ENCODE measurements at regions not wholly inside any gene's neighbourhood (a gene's known extent, or its start where the extent isn't known, plus 50 kb on each side); places are given as distances from the start of the nearest gene placed in this dataset.

DNA sequence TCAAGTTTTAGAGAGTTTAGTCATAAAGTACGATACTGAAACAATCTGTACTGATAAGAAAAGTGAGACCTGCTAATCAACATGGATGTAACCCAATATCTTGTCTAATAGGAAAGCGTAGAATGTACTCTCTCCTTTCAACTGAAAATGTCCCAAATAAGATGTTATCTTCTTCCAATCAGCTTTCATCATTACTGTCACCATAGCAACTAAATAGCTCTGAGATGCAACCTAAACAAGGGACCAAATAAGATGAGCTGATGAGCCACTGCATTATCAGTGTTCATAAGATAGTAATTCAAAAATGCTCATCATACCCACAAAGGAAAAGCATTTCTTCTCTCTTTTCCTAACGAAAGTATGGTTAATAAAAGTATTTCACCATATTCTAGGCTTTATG, 1108.3 kb upstream of the MAP3K7 start:
- Histone ChIP-seq H3K9me2 (ENCODE audit: insufficient read depth, low read length) (no peaks in the 10 kb centered on the region), H3K4me2 (ENCODE audit: low read length) (no peak overlapping the region), H3K79me2 (replicated peaks; ENCODE audit: insufficient read depth, low read length) (no peaks in the 10 kb centered on the region), H3K27ac (ENCODE audit: low read length) (no peak overlapping the region), H3F3A (ENCODE audit: insufficient read depth, low read length, poor library complexity, severe bottlenecking) (no peaks in the 10 kb centered on the region), H3K4me3 (ENCODE audit: low read length) (no peak overlapping the region), H3K9me3 (ENCODE audit: low read length) (no peaks in the 10 kb centered on the region), H2AFZ (ENCODE audit: low read depth, low read length) (no peak overlapping the region), H3K9ac (ENCODE audit: low read length) (no peak overlapping the region), H4K20me1 (ENCODE audit: insufficient read depth) (no peaks in the 10 kb centered on the region), H3K36me3 (ENCODE audit: insufficient read depth, low read length) (no peaks in the 10 kb centered on the region), H3K27me3 (ENCODE audit: insufficient read depth, low read depth, low read length) (no peaks in the 10 kb centered on the region)
- TF ChIP-seq POLR2AphosphoS5 (IDR thresholded peaks at IDR 0.05), result no peak
- no peak for TF ChIP-seq TAF1 (IDR thresholded peaks at IDR 0.05; ENCODE audit: low read depth)
- no peak for TF ChIP-seq MXI1 (conservative IDR thresholded peaks at IDR 0.05; ENCODE audit: poor library complexity, severe bottlenecking)
- TF ChIP-seq SMC3 (conservative IDR thresholded peaks at IDR 0.05; ENCODE audit: poor library complexity), result no peak
- TF ChIP-seq RAD21 (conservative IDR thresholded peaks at IDR 0.05), result no peak
- TF ChIP-seq, protein P1, sequence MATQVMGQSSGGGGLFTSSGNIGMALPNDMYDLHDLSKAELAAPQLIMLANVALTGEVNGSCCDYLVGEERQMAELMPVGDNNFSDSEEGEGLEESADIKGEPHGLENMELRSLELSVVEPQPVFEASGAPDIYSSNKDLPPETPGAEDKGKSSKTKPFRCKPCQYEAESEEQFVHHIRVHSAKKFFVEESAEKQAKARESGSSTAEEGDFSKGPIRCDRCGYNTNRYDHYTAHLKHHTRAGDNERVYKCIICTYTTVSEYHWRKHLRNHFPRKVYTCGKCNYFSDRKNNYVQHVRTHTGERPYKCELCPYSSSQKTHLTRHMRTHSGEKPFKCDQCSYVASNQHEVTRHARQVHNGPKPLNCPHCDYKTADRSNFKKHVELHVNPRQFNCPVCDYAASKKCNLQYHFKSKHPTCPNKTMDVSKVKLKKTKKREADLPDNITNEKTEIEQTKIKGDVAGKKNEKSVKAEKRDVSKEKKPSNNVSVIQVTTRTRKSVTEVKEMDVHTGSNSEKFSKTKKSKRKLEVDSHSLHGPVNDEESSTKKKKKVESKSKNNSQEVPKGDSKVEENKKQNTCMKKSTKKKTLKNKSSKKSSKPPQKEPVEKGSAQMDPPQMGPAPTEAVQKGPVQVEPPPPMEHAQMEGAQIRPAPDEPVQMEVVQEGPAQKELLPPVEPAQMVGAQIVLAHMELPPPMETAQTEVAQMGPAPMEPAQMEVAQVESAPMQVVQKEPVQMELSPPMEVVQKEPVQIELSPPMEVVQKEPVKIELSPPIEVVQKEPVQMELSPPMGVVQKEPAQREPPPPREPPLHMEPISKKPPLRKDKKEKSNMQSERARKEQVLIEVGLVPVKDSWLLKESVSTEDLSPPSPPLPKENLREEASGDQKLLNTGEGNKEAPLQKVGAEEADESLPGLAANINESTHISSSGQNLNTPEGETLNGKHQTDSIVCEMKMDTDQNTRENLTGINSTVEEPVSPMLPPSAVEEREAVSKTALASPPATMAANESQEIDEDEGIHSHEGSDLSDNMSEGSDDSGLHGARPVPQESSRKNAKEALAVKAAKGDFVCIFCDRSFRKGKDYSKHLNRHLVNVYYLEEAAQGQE (IDR thresholded peaks at IDR 0.05; ENCODE audit: borderline replicate concordance), result no peak
- no peak for TF ChIP-seq CTCF (IDR thresholded peaks at IDR 0.05; ENCODE audit: poor library complexity, severe bottlenecking)
- TF ChIP-seq EP300 (conservative IDR thresholded peaks at IDR 0.05; ENCODE audit: poor library complexity, severe bottlenecking), result no peak
- no peak for TF ChIP-seq EZH2 (IDR thresholded peaks at IDR 0.05; ENCODE audit: borderline replicate concordance, insufficient read depth, low read length, poor library complexity, severe bottlenecking)

- H3K9me2 ChIP-seq (ENCODE audit: insufficient read depth, low read length), result no peaks in the 10 kb centered on the region
- no peaks in the 10 kb centered on the region for H3F3A ChIP-seq (ENCODE audit: insufficient read depth, low read length, poor library complexity, severe bottlenecking)
- no peak overlapping the region for H3K9ac ChIP-seq (ENCODE audit: low read length)
- no peak overlapping the region for H3K4me3 ChIP-seq (ENCODE audit: low read length)
- no peak overlapping the region for H2AFZ ChIP-seq (ENCODE audit: low read depth, low read length)
- no peaks in the 10 kb centered on the region for H3K36me3 ChIP-seq (ENCODE audit: insufficient read depth, low read length)
- H3K4me2 ChIP-seq (ENCODE audit: low read length), result no peak overlapping the region
- no peaks in the 10 kb centered on the region for H3K79me2 ChIP-seq (replicated peaks; ENCODE audit: insufficient read depth, low read length)
- no peak overlapping the region for H3K27ac ChIP-seq (ENCODE audit: low read length)
- no peaks in the 10 kb centered on the region for H3K9me3 ChIP-seq (ENCODE audit: low read length)
- H3K27me3 ChIP-seq (ENCODE audit: insufficient read depth, low read depth, low read length), result no peaks in the 10 kb centered on the region
- TF ChIP-seq, protein P1 (IDR thresholded peaks at IDR 0.05; ENCODE audit: borderline replicate concordance), result no peak
- no peak for TF ChIP-seq POLR2AphosphoS5 (IDR thresholded peaks at IDR 0.05)
- TF ChIP-seq TAF1 (IDR thresholded peaks at IDR 0.05; ENCODE audit: low read depth), result no peak
- TF ChIP-seq RAD21 (conservative IDR thresholded peaks at IDR 0.05), result no peak
- TF ChIP-seq CTCF (IDR thresholded peaks at IDR 0.05; ENCODE audit: poor library complexity, severe bottlenecking), result no peak
- TF ChIP-seq SMC3 (conservative IDR thresholded peaks at IDR 0.05; ENCODE audit: poor library complexity), result no peak
- TF ChIP-seq MXI1 (conservative IDR thresholded peaks at IDR 0.05; ENCODE audit: poor library complexity, severe bottlenecking), result no peak
- TF ChIP-seq EP300 (conservative IDR thresholded peaks at IDR 0.05; ENCODE audit: poor library complexity, severe bottlenecking), result no peak
- no peak for TF ChIP-seq EZH2 (IDR thresholded peaks at IDR 0.05; ENCODE audit: borderline replicate concordance, insufficient read depth, low read length, poor library complexity, severe bottlenecking)
- H4K20me1 ChIP-seq (ENCODE audit: insufficient read depth), result no peaks in the 10 kb centered on the region
Measured at GRCh38 chr6:91694016-91694654, 1107.3 kb upstream of the MAP3K7 start.
